Activated CD4-positive, alpha-beta memory T cell treated with anti-CD3 and anti-CD28 coated beads, Interleukin-2, amount 10 ng/mL, durations not matched to agents 7 days and 5 days (primary cell): ENCODE measurements at regions not wholly inside any gene's neighbourhood (a gene's known extent, or its start where the extent isn't known, plus 50 kb on each side); places are given as distances from the start of the nearest gene placed in this dataset.

Experiments
- CTCF ChIA-PET: fragments of 350-600 bp; sonication (Branson Sonifier 250); formaldehyde crosslinking; loops from one replicate; lab custom pipeline; 2021; ENCODE audit warnings: antibody characterized with exemption, inconsistent platforms; lab: Charles Lee
- POLR2A ChIA-PET: fragments of 350-600 bp; sonication (Branson Sonifier 250); formaldehyde crosslinking; loops from one replicate; lab custom pipeline; 2021; ENCODE audit warnings: antibody characterized with exemption; lab: Charles Lee
- DNase-seq: peaks from one replicate; pipeline ENCODE4 v3.0.0-alpha.2; 2020
- H3K27ac Mint-ChIP-seq: one replicate; pipeline ENCODE4 v1.8.0; 2021; ENCODE audit warnings: mild to moderate bottlenecking, mixed read lengths
- H3K27me3 Mint-ChIP-seq: one replicate; pipeline ENCODE4 v1.8.0; 2021; ENCODE audit warnings: mixed read lengths
- H3K36me3 Mint-ChIP-seq: one replicate; pipeline ENCODE4 v1.8.0; 2021; ENCODE audit warnings: low read depth, mixed read lengths
- H3K4me1 Mint-ChIP-seq: one replicate; pipeline ENCODE4 v1.8.0; 2021; ENCODE audit warnings: mixed read lengths
- H3K4me3 Mint-ChIP-seq: one replicate; pipeline ENCODE4 v1.8.0; 2021; ENCODE audit warnings: mild to moderate bottlenecking, mixed read lengths
- H3K9me3 Mint-ChIP-seq: one replicate; pipeline ENCODE4 v1.8.0; 2021; ENCODE audit warnings: mixed read lengths

DNA sequence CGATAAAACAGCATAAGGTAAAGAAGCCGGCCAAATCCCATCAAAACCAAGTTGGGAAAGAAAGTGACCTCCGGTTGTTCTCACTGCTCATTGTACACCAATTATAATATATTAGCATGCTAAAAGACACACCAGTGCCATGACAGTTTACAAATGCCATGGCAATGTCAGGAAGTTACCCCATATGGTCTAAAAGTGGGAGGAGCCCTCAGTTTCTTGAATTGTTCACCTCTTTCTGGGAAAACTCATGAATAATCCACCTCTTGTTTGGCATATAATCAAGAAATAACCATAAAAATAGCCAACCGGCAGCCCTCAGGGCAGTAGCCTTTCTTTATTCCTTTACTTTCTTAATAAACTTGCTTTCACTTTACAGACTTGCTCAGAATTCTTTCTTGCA is 544.9 kb upstream of the SETBP1 start:
- no peak overlapping the region for H3K4me3 Mint-ChIP-seq
- H3K27me3 Mint-ChIP-seq: no peaks in the 10 kb centered on the region
- H3K4me1 Mint-ChIP-seq: no peaks in the 10 kb centered on the region
- CTCF ChIA-PET: no interaction called here
- no peak for DNase-seq
- H3K9me3 Mint-ChIP-seq: peaks cover 2% of the 10 kb centered on the region
- no peak overlapping the region for H3K27ac Mint-ChIP-seq
- no peaks in the 10 kb centered on the region for H3K36me3 Mint-ChIP-seq
- POLR2A ChIA-PET: no interaction called here

DNA sequence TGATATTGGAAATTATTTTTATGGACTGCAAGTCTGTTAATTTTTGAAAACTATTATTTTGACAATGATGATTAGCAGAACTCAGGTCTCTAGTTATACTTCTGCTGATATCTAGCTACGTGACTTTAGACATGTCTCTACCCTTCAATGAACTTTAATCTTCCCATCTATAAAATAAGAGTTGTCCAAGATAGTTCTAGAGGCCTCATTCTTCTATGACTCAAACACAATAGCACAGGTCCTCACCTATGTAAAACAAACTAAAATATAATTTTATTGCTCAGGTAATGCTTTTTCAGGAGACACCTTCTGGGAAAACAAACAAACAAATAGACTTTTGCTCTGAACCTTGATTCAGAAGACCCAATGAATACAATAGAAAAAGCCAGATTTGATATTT is 544.4 kb upstream of the SETBP1 start:
- Mint-ChIP-seq H3K4me1 (no peaks in the 10 kb centered on the region), H3K27me3 (no peaks in the 10 kb centered on the region), H3K9me3 (peaks cover 2% of the 10 kb centered on the region), H3K27ac (no peak overlapping the region), H3K4me3 (no peak overlapping the region), H3K36me3 (no peaks in the 10 kb centered on the region)
- POLR2A ChIA-PET: no interaction called here
- no peak for DNase-seq
- CTCF ChIA-PET: no interaction called here

- POLR2A ChIA-PET: no interaction called here
- peaks cover 2% of the 10 kb centered on the region for H3K9me3 Mint-ChIP-seq
These were observed 537.6 kb upstream of the SETBP1 start for GRCh38 chr18:44143072-44143471.

DNA sequence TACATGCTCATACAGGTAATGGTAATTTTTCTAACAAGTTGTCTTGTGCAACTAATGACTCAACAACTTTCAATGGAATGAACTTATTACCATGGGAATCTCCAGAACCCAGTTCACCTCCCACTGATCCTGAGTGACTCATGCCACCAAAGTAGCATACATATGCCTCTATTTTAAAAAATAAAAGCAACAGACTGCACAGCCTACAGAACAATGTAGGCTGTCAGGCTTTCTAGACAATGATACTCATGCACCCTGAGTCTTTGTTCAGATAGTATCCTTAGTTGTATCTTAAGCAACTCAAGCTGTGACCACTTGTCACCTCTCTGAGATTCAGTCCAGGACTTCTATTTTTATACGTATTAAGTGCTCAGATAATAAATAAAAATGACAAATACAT is 531.0 kb upstream of the SETBP1 start:
- DNase-seq: no peak
- Mint-ChIP-seq H3K4me3 (no peak overlapping the region), H3K27ac (no peak overlapping the region), H3K27me3 (no peaks in the 10 kb centered on the region), H3K36me3 (no peaks in the 10 kb centered on the region), H3K4me1 (no peaks in the 10 kb centered on the region), H3K9me3 (peaks cover 2% of the 10 kb centered on the region)
- ChIA-PET POLR2A (no interaction called here), CTCF (no interaction called here)

More at GRCh38 chr18:44143072-44143471, 537.6 kb upstream of the SETBP1 start:
- Mint-ChIP-seq H3K27me3 (no peaks in the 10 kb centered on the region), H3K4me3 (no peak overlapping the region), H3K4me1 (no peaks in the 10 kb centered on the region), H3K36me3 (no peaks in the 10 kb centered on the region), H3K27ac (no peak overlapping the region)
- CTCF ChIA-PET: no interaction called here
- DNase-seq: no peak

DNA sequence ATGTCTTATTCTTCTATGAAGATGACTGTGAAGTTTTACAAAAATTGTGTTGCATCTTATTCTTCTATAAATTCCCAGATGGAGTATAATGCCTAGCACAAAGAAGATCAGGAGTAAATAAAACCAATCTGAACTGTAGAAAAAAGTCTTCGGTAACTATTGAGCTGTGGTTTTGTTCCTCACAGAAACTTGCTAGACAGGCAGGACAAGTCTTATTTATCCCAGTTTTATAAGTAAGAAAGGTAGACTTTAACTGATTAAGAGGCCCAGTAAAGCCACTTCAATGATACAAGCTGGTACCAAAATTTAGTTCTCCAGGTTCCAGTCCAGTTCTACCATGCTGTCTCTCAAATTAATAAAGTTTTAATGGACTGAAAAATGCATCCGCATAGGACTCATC is 526.7 kb upstream of the SETBP1 start:
- H3K9me3 Mint-ChIP-seq: peaks cover 5% of the 10 kb centered on the region
- no peak overlapping the region for H3K4me3 Mint-ChIP-seq
- no peaks in the 10 kb centered on the region for H3K4me1 Mint-ChIP-seq
- CTCF ChIA-PET: no interaction called here
- H3K36me3 Mint-ChIP-seq: no peaks in the 10 kb centered on the region
- no peak for DNase-seq
- no peaks in the 10 kb centered on the region for H3K27me3 Mint-ChIP-seq
- POLR2A ChIA-PET: no interaction called here
- no peak overlapping the region for H3K27ac Mint-ChIP-seq

DNA sequence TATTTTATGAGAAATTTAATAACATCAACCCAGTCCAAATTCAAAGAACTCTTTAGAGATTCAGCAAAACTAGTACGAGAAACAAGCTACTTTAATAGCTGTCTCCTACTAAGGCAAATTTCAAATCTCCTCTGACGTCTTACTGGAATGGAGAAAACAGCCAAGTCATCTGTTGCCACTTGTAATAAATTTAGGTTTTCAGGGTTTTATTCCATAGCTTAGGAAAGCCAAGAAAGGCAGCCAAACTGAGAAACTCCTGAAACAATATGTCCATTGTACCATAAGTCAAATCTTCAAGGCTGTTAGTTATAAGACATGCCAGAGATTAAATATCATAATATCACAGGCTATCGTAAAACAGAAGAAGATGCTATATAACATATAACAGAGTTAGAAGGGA is 524.6 kb upstream of the SETBP1 start:
- Mint-ChIP-seq H3K9me3 (peaks cover 5% of the 10 kb centered on the region), H3K4me3 (no peak overlapping the region), H3K27me3 (no peaks in the 10 kb centered on the region), H3K27ac (no peak overlapping the region), H3K36me3 (no peaks in the 10 kb centered on the region), H3K4me1 (no peaks in the 10 kb centered on the region)
- ChIA-PET CTCF (no interaction called here), POLR2A (no interaction called here)
- no peak for DNase-seq

GRCh38 chr18:44156776-44157335 is 523.8 kb upstream of the SETBP1 start:
- Mint-ChIP-seq H3K27me3 (no peaks in the 10 kb centered on the region), H3K4me1 (no peaks in the 10 kb centered on the region), H3K36me3 (no peaks in the 10 kb centered on the region), H3K9me3 (peaks cover 5% of the 10 kb centered on the region), H3K4me3 (no peak overlapping the region), H3K27ac (no peak overlapping the region)
- CTCF ChIA-PET: no interaction called here
- POLR2A ChIA-PET: no interaction called here
- no peak for DNase-seq

DNA sequence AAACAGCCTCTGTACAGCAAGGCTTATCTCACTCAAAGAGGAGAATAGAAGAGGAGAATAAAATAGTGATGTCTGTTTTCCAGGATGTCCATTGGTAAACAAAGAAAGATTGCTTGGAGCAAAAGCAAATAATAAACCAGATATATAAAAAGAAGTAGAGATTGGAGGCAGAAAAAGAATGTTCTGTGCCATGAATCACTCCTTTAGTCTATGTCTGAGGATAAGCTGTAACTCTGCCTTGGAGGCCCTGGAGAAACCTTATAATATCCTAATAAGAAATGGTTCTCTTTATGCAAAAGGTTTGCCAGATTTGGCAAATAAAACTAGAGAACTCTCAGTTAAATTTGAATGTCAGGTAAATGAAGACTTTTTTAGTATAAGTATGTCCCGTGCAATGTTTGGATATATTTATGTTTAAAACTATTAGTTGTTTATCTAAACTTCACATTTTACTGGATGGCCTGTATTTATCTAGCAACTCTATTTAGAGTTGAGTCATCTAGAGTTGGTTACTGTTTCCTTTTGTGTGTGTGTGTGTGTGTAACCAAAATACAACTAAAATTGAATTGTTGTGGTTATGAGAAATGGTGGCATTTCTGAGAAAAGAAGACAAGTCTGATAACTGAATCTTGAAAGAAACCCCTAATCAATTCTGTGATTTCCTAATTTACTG is 510.3 kb upstream of the SETBP1 start:
- ChIA-PET POLR2A (no interaction called here), CTCF (no interaction called here)
- no peak for DNase-seq
- H3K27ac Mint-ChIP-seq: no peak overlapping the region
- H3K4me3 Mint-ChIP-seq: no peak overlapping the region
- H3K9me3 Mint-ChIP-seq: no peaks in the 10 kb centered on the region
- H3K4me1 Mint-ChIP-seq: no peaks in the 10 kb centered on the region
- no peaks in the 10 kb centered on the region for H3K36me3 Mint-ChIP-seq
- H3K27me3 Mint-ChIP-seq: no peaks in the 10 kb centered on the region

DNA sequence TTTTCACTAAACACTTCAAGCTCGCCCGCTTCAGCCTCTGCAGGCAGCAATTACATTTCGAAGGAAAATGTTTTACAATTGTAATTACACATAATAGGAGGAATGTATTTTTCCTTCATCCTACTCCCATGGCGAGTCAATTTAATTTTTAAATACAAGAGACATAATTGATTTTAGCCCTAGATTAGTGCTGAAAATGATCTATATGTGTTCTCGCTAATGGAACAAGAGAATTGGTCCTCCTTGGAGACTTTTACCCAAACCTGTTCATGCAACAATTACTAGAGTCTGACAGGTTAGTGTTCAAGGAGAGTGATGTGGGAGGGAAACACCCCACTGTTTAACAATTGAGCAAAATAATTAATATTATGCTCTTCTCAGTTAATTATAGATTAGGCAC is 509.4 kb upstream of the SETBP1 start:
- DNase-seq: no peak
- Mint-ChIP-seq H3K4me3 (no peak overlapping the region), H3K27ac (no peak overlapping the region), H3K36me3 (no peaks in the 10 kb centered on the region), H3K4me1 (no peaks in the 10 kb centered on the region), H3K9me3 (no peaks in the 10 kb centered on the region), H3K27me3 (no peaks in the 10 kb centered on the region)
- ChIA-PET CTCF (no interaction called here), POLR2A (no interaction called here)

- DNase-seq: no peak
- Mint-ChIP-seq H3K4me1 (no peaks in the 10 kb centered on the region), H3K9me3 (peaks cover 6% of the 10 kb centered on the region), H3K36me3 (no peaks in the 10 kb centered on the region), H3K27ac (no peak overlapping the region), H3K4me3 (no peak overlapping the region), H3K27me3 (no peaks in the 10 kb centered on the region)
- ChIA-PET CTCF (no interaction called here), POLR2A (no interaction called here)
These were observed 504.8 kb upstream of the SETBP1 start for GRCh38 chr18:44175891-44176290.

- no peak for DNase-seq
- ChIA-PET POLR2A (no interaction called here), CTCF (no interaction called here)
- no peak overlapping the region for H3K27ac Mint-ChIP-seq
- peaks cover 6% of the 10 kb centered on the region for H3K9me3 Mint-ChIP-seq
- no peak overlapping the region for H3K4me3 Mint-ChIP-seq
- H3K36me3 Mint-ChIP-seq: no peaks in the 10 kb centered on the region
- H3K27me3 Mint-ChIP-seq: no peaks in the 10 kb centered on the region
- no peaks in the 10 kb centered on the region for H3K4me1 Mint-ChIP-seq
These were observed 502.2 kb upstream of the SETBP1 start for GRCh38 chr18:44178476-44178875.

DNA sequence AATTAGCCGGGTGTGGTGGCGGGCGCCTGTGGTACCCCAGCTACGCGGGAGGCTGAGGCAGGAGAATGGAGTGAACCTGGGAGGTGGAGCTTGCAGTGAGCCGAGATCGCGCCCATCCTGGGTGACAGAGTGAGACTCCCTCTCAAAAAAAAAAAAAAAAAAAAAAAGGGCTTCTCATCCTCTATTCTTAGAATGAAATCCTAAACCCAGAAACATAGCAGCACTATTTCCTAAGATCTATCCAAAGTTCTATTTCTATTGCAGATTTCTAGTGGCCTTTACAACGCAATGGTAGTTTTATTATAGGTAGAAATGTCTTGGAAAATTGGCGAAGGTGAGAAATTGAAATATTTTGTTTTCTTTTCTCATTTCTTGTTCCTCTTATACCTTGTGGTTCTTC is 501.0 kb upstream of the SETBP1 start:
- Mint-ChIP-seq H3K9me3 (peaks cover 6% of the 10 kb centered on the region), H3K36me3 (no peaks in the 10 kb centered on the region), H3K27me3 (no peaks in the 10 kb centered on the region), H3K27ac (no peak overlapping the region), H3K4me3 (no peak overlapping the region), H3K4me1 (no peaks in the 10 kb centered on the region)
- ChIA-PET CTCF (no interaction called here), POLR2A (no interaction called here)
- no peak for DNase-seq

DNA sequence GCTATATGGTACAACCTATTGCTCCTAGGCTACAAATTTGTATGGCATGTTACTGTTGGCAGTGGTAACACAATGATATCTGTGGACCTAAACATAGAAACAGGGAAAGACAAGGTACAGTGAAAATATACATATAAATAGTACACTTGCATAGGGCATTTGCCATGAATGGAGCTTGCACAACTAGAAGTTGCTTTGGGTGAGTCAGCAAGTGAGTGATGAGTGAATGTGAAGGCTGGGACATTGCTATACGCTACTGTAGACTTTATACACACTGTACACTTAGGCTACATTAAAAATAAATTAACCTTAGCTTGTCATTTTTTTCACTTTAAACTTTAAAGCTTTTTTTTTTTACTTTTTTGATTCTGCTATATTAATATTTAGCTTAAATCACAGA is 500.0 kb upstream of the SETBP1 start:
- no peak overlapping the region for H3K4me3 Mint-ChIP-seq
- peaks cover 6% of the 10 kb centered on the region for H3K9me3 Mint-ChIP-seq
- no peaks in the 10 kb centered on the region for H3K36me3 Mint-ChIP-seq
- no peak overlapping the region for H3K27ac Mint-ChIP-seq
- CTCF ChIA-PET: no interaction called here
- DNase-seq: no peak
- H3K27me3 Mint-ChIP-seq: no peaks in the 10 kb centered on the region
- POLR2A ChIA-PET: no interaction called here
- no peaks in the 10 kb centered on the region for H3K4me1 Mint-ChIP-seq

DNA sequence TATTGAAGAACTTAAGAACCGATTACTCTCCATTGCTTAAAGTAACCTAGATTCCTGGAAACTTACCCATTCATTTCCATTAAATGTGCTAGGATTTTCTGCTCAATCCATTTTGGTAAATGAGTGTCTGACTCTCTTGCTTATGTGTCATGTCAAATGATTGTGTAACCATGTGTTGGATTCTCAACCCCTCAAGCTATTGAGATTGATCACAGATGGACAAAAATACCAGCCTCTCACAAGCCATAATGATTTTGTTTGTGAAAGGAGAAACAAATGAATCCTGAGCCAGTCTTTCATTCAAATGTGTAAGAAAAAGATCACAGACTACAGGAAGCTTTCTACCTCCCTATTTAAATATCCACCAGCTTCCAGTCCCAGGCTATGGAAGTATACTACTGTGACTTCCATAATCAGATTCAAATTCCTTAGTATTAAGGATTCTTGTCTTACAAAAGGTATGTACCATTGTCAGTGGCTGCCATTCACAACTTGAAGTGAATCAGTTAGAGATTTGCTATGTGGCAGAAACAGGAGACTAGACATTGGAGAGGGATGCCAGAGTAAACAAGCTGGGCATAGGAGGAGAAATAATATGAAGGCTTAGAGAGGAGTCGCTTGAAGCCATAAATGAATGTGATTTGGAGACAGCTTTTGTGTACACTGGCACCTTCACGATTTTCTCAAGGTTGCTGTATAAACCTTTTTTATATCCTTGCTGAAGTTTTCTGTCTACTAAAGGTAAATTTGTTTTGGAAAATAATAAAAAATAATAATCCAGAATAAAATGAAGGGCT is 498.5 kb upstream of the SETBP1 start:
- no peaks in the 10 kb centered on the region for H3K4me1 Mint-ChIP-seq
- H3K4me3 Mint-ChIP-seq: no peak overlapping the region
- ChIA-PET POLR2A (no interaction called here), CTCF (no interaction called here)
- DNase-seq: no peak
- peaks cover 6% of the 10 kb centered on the region for H3K9me3 Mint-ChIP-seq
- H3K36me3 Mint-ChIP-seq: no peaks in the 10 kb centered on the region
- no peak overlapping the region for H3K27ac Mint-ChIP-seq
- no peaks in the 10 kb centered on the region for H3K27me3 Mint-ChIP-seq
